WTC11 (cell line): ENCODE measurements at regions not wholly inside any gene's neighbourhood (a gene's known extent, or its start where the extent isn't known, plus 50 kb on each side); places are given as distances from the start of the nearest gene placed in this dataset.

ENCODE experiments used
- CREB1 ChIP-seq: sonication (generic); formaldehyde crosslinking; IDR thresholded peaks from 2 replicates; pipeline ENCODE4 v1.8.0; 2023; ENCODE audit warnings: mild to moderate bottlenecking, missing genetic modification reagents
- CTCF ChIP-seq: fragments of 200-600 bp; IDR thresholded peaks from 2 replicates; pipeline ENCODE4 v1.8.0; 2022; ENCODE audit warnings: antibody characterized with exemption
- ESRRA ChIP-seq: sonication (generic); formaldehyde crosslinking; IDR thresholded peaks from 2 replicates; pipeline ENCODE4 v1.8.1; 2022; ENCODE audit warnings: mild to moderate bottlenecking, missing genetic modification reagents, borderline replicate concordance
- KAT7 ChIP-seq: sonication (generic); formaldehyde crosslinking; IDR thresholded peaks from 2 replicates; pipeline ENCODE4 v1.8.1; 2023; ENCODE audit warnings: missing genetic modification reagents, mild to moderate bottlenecking, borderline replicate concordance
- MAX ChIP-seq: sonication (generic); formaldehyde crosslinking; IDR thresholded peaks from 2 replicates; pipeline ENCODE4 v1.8.0; 2022; ENCODE audit warnings: mild to moderate bottlenecking, missing genetic modification reagents
- MLX ChIP-seq: sonication (generic); formaldehyde crosslinking; IDR thresholded peaks from 2 replicates; pipeline ENCODE4 v1.8.1; 2023; ENCODE audit warnings: mild to moderate bottlenecking, missing genetic modification reagents, moderate library complexity
- NFE2L1 ChIP-seq: sonication (generic); formaldehyde crosslinking; IDR thresholded peaks from 2 replicates; pipeline ENCODE4 v1.8.1; 2023; ENCODE audit warnings: missing genetic modification reagents
- NR2C2 ChIP-seq: sonication (generic); formaldehyde crosslinking; IDR thresholded peaks from 2 replicates; pipeline ENCODE4 v1.8.0; 2022; ENCODE audit warnings: mild to moderate bottlenecking, missing genetic modification reagents
- SP1 ChIP-seq: sonication (generic); formaldehyde crosslinking; conservative IDR thresholded peaks from 2 replicates; pipeline ENCODE4 v1.8.1; 2022; ENCODE audit warnings: missing genetic modification reagents
- ZBTB21 ChIP-seq: sonication (generic); formaldehyde crosslinking; IDR thresholded peaks from 2 replicates; pipeline ENCODE4 v1.8.1; 2023; ENCODE audit warnings: mild to moderate bottlenecking, missing genetic modification reagents, borderline replicate concordance
- ZNF138 ChIP-seq: sonication (generic); formaldehyde crosslinking; conservative IDR thresholded peaks from 2 replicates; pipeline ENCODE4 v1.8.1; 2022; ENCODE audit warnings: mild to moderate bottlenecking, moderate library complexity, missing genetic modification reagents
- TF ChIP-seq, protein P1 (sequence below): sonication (generic); formaldehyde crosslinking; IDR thresholded peaks from 2 replicates; pipeline ENCODE4 v1.8.0; 2023; ENCODE audit warnings: missing genetic modification reagents
- TF ChIP-seq, protein P2 (sequence below): sonication (generic); formaldehyde crosslinking; IDR thresholded peaks from 2 replicates; pipeline ENCODE4 v1.8.1; 2022; ENCODE audit warnings: low read depth, missing genetic modification reagents, borderline replicate concordance

DNA sequence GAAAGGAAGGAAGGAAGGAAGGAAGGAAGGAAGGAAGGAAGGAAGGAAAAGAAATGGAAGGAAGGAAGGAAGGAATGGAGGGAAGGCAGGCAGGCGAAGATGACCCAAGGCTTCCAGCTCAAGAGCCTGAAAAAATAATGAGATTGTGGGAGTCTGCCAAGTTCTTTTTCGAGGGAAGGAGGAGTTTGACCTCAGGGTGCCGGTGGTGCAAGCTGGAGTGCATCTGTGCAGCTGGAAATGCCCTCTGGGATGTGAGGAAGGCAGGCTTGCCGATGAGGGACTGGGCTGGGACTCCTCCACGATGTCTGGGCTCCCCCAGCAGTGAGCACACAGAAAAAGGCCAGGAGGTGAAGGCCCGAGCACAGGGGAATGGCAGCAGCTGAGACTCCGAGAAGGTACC is 154.9 kb upstream of the DAPK1 start:
- TF ChIP-seq ZBTB21 (CRISPR knock-in tag) (no peak), NFE2L1 (CRISPR knock-in tag) (no peak), MAX (CRISPR knock-in tag) (no peak), CTCF (no peak), CREB1 (CRISPR knock-in tag) (no peak), KAT7 (CRISPR knock-in tag) (no peak), ZNF138 (CRISPR knock-in tag) (no peak), SP1 (CRISPR knock-in tag) (no peak), NR2C2 (CRISPR knock-in tag) (no peak), MLX (CRISPR knock-in tag) (no peak), ESRRA (CRISPR knock-in tag) (no peak)
- TF ChIP-seq, protein P1, sequence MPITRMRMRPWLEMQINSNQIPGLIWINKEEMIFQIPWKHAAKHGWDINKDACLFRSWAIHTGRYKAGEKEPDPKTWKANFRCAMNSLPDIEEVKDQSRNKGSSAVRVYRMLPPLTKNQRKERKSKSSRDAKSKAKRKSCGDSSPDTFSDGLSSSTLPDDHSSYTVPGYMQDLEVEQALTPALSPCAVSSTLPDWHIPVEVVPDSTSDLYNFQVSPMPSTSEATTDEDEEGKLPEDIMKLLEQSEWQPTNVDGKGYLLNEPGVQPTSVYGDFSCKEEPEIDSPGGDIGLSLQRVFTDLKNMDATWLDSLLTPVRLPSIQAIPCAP (CRISPR knock-in tag): no peak
- TF ChIP-seq, protein P2, sequence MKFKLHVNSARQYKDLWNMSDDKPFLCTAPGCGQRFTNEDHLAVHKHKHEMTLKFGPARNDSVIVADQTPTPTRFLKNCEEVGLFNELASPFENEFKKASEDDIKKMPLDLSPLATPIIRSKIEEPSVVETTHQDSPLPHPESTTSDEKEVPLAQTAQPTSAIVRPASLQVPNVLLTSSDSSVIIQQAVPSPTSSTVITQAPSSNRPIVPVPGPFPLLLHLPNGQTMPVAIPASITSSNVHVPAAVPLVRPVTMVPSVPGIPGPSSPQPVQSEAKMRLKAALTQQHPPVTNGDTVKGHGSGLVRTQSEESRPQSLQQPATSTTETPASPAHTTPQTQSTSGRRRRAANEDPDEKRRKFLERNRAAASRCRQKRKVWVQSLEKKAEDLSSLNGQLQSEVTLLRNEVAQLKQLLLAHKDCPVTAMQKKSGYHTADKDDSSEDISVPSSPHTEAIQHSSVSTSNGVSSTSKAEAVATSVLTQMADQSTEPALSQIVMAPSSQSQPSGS: no peak
